ENCODE measurements at regions not wholly inside any gene's neighbourhood (a gene's known extent, or its start where the extent isn't known, plus 50 kb on each side); places are given as distances from the start of the nearest gene placed in this dataset.

DNA sequence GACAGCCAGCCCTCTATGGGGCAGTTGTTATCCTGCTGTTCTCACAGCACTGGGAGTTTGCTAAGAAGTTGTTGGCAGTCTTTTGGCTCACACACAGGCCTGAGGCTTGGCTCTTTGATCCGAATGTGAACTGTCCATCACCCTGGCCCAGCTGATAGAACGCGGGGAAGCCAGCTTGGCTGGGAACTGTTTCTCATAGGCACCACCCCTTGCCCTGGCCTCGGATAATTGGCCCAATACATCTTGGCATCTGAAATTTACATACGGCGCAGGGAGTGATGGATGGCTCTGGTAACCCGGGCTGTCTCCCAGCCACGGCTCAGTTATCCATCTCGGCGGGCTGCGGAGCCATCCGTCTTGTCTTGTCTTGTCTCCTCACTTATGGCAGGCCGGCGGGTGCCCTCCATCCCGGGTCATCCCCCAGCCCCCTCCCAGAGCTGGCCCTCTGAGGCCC lies 164.1 kb downstream of the PHETA1 start:
- TF ChIP-seq, protein P1, sequence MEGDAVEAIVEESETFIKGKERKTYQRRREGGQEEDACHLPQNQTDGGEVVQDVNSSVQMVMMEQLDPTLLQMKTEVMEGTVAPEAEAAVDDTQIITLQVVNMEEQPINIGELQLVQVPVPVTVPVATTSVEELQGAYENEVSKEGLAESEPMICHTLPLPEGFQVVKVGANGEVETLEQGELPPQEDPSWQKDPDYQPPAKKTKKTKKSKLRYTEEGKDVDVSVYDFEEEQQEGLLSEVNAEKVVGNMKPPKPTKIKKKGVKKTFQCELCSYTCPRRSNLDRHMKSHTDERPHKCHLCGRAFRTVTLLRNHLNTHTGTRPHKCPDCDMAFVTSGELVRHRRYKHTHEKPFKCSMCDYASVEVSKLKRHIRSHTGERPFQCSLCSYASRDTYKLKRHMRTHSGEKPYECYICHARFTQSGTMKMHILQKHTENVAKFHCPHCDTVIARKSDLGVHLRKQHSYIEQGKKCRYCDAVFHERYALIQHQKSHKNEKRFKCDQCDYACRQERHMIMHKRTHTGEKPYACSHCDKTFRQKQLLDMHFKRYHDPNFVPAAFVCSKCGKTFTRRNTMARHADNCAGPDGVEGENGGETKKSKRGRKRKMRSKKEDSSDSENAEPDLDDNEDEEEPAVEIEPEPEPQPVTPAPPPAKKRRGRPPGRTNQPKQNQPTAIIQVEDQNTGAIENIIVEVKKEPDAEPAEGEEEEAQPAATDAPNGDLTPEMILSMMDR (IDR thresholded peaks at IDR 0.05; ENCODE audit: insufficient read depth, low read depth, low read length), result no peak
- TF ChIP-seq EZH2 (IDR thresholded peaks at IDR 0.05; ENCODE audit: insufficient read depth, low read length), result no peak
